Left kidney (tissue), 1 donor: ENCODE measurements at regions not wholly inside any gene's neighbourhood (a gene's known extent, or its start where the extent isn't known, plus 50 kb on each side); places are given as distances from the start of the nearest gene placed in this dataset.

Experiments
- DNase-seq: peaks from one replicate; pipeline ENCODE4 v3.0.0-alpha.2; 2013

DNA sequence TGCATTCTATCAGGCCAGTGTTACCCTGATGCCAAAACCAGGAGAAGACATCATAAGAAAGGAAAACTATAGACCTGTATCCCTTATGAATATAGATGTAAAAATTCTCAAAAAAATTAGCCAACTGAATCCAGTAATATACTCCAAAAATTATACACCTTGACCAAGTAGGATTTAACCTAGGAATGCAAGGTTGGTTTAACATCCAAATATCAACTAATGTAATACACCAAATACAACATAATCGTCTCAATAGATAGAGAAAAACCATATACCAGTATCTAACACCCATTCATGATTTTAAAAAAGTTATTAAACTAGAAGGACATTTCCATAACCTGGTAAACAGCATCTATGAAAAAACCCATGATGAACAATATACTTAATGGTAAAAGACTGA, 56.5 kb upstream of the SELENOK start:
- no peak for DNase-seq

DNA sequence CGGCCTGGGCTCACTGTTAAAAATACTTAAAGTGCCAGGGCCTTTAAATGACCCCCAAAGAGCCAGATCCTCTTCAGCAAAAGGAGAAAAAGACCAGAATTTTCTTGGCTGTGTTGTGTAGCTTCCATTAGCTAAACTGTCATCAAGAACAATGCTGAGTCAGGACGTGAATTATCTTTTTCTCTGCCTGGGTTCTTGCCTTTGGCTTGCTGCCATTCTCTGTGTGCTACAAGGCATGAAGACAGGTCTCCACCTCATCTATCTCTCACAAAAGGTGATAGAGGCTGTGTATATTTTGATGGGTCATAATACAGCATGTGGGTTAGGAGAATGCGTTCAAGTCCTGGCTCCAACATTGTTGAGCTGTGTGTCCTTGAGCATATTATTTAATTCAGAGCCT, 52.4 kb upstream of the SELENOK start:
- DNase-seq, result no peak

DNA sequence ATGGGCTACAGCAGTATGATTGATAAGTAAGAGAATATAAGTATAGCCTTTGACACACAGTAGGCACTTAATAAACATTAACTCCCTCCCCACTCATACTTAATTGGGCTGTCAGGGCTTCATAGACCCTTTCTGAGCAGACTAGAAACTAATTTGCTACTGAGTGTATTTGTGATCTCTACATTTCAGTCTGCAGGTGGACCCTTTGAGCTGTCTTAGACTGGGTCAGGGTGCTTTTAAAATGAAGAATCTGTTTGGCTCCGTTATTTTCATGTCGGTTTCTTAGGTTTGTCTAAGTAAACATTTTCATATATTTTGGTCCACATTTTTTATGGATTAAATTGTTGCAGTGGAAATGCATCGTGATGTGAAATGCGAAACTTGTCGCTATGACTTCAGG, 50.3 kb upstream of the SELENOK start:
- DNase-seq, result no peak
